Spleen (tissue), 11 donors: ENCODE measurements at regions not wholly inside any gene's neighbourhood (a gene's known extent, or its start where the extent isn't known, plus 50 kb on each side); places are given as distances from the start of the nearest gene placed in this dataset.

Experiments
- DNase-seq: peaks from one replicate; pipeline ENCODE4 v3.0.0-alpha.2; 2020
- H3K27ac ChIP-seq, 8 donors: fragments of 200-600 bp; sonication (generic) in 7 of 8; 1 replicate in 4 of 8; 2 replicates in 4 of 8; pipeline versions ENCODE4 v1.5.0 to v1.8.0; 2016 to 2021; ENCODE audit warnings: inconsistent platforms in 4 of 8, mild to moderate bottlenecking in 4 of 8, moderate library complexity in 1 of 8
- H3K27me3 ChIP-seq, 7 donors: fragments of 200-600 bp; sonication (generic) in 6 of 7; replicated peaks in 1 of 7; 1 replicate in 4 of 7; 2 replicates in 3 of 7; pipeline versions ENCODE4 v1.5.0 to v1.8.0; 2016 to 2021; ENCODE audit warnings: inconsistent platforms in 3 of 7, mild to moderate bottlenecking in 1 of 7
- H3K36me3 ChIP-seq, 6 donors: fragments of 200-600 bp; sonication (generic) in 5 of 6; 1 replicate in 4 of 6; 2 replicates in 2 of 6; pipeline versions ENCODE4 v1.5.0 to v1.8.0; 2016 to 2021; ENCODE audit warnings: inconsistent platforms in 2 of 6
- H3K4me1 ChIP-seq, 6 donors: fragments of 200-600 bp; sonication (generic) in 5 of 6; 1 replicate in 3 of 6; 2 replicates in 3 of 6; pipeline versions ENCODE4 v1.5.0 to v1.8.0; 2016 to 2021; ENCODE audit warnings: inconsistent platforms in 3 of 6
- H3K4me3 ChIP-seq, 8 donors: fragments of 200-600 bp; sonication (generic) in 7 of 8; 1 replicate in 4 of 8; 2 replicates in 4 of 8; pipeline versions ENCODE4 v1.5.0 to v1.8.0; 2016 to 2021; ENCODE audit warnings: inconsistent platforms in 4 of 8, mild to moderate bottlenecking in 4 of 8, moderate library complexity in 2 of 8
- H3K9me3 ChIP-seq, 8 donors: fragments of 200-600 bp; sonication (generic) in 7 of 8; 1 replicate in 4 of 8; 2 replicates in 4 of 8; pipeline versions ENCODE4 v1.5.0 to v1.8.0; 2016 to 2021; ENCODE audit warnings: inconsistent platforms in 4 of 8
- POLR2A ChIP-seq, 3 donors: fragments of 450-650 bp; IDR thresholded peaks; one replicate each; pipeline ENCODE4 v1.5.1; 2017; ENCODE audit warnings: antibody characterized with exemption in 3 of 3, mild to moderate bottlenecking in 1 of 3
- POLR2AphosphoS5 ChIP-seq, 3 donors: sonication (generic); formaldehyde crosslinking; IDR thresholded peaks; one replicate each; pipeline ENCODE4 v1.5.1; 2017; ENCODE audit warnings: antibody characterized with exemption in 3 of 3
- WGBS, 5 donors: extraction: QIAGEN DNeasy Blood & Tissue Kit in 3 of 5; methylation state at CpG; one replicate each; pipeline versions ENCODE4 v1.1.5 to v1.1.7; 2013 to 2018; 5-methylcytosine and 5-hydroxymethylcytosine counted together
- intact Hi-C: fragments of 100-400 bp; cut with DNase I; formaldehyde crosslinking; loops from one replicate; pipeline ENCODE4 v1.15.0; 2023; ENCODE audit warnings: low total_unique reads
- TF ChIP-seq, protein P1 (sequence below), 11 experiments: fragments of 200-600 bp in 7 of 11; fragments of 450-650 bp in 4 of 11; sonication (generic) in 4 of 11; IDR thresholded peaks in 8 of 11; conservative IDR thresholded peaks in 3 of 11; 1 replicate in 7 of 11; 2 replicates in 4 of 11; pipeline versions ENCODE4 v1.4.0 to v1.8.0; 2016 to 2021; ENCODE audit warnings: antibody characterized with exemption in 11 of 11, inconsistent platforms in 4 of 11, mild to moderate bottlenecking in 1 of 11
- donor health status: healthy with polysubstance abuse.
- donor health status: DM: no; HTN: no; CAD: no; lungs with moderate emphysema.
- donor health status: DM: no; HTN: no; CAD: no.
- donor health status: Bipolar disorder and iron deficiency.
- donor health status: healthy.
- donor health status: DM: no; HTN: no; CAD: no.
- donor health status: DM: yes; HTN: yes; CAD: no.

DNA sequence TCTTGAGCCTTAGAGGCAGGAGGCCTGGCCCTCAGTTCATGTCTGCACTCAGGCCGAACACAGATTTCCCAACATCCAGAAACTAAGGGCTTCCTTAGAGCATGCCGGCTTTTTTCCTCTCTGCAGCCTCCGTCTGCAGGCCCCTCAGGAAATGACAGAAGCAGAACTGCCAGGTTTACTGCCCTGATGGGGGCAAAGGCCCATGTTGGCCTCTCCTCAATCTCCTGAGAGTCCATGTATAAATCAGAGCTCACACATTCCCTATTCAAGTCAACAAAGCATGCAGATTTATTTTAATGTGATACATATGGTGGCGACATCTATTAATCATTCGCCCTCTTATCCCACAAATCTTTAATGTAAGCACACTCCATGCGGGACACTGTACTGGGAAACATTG is 475.6 kb upstream of the HS6ST1 start:
- WGBS, 5 donors, result 74 to 89% (median 81%) methylated on average over 6 of the region's 6 CpGs
- Histone ChIP-seq H3K27me3 (no peaks in the 10 kb centered on the region), H3K27ac (no peak overlapping the region), H3K4me3 (no peak overlapping the region), H3K36me3 (no peaks in the 10 kb centered on the region), H3K9me3 (no peaks in the 10 kb centered on the region), H3K4me1 (no peaks in the 10 kb centered on the region)
- TF ChIP-seq POLR2AphosphoS5 (IDR thresholded peaks at IDR 0.05) (no peak), POLR2A (IDR thresholded peaks at IDR 0.05) (no peak)
- TF ChIP-seq, protein P1, sequence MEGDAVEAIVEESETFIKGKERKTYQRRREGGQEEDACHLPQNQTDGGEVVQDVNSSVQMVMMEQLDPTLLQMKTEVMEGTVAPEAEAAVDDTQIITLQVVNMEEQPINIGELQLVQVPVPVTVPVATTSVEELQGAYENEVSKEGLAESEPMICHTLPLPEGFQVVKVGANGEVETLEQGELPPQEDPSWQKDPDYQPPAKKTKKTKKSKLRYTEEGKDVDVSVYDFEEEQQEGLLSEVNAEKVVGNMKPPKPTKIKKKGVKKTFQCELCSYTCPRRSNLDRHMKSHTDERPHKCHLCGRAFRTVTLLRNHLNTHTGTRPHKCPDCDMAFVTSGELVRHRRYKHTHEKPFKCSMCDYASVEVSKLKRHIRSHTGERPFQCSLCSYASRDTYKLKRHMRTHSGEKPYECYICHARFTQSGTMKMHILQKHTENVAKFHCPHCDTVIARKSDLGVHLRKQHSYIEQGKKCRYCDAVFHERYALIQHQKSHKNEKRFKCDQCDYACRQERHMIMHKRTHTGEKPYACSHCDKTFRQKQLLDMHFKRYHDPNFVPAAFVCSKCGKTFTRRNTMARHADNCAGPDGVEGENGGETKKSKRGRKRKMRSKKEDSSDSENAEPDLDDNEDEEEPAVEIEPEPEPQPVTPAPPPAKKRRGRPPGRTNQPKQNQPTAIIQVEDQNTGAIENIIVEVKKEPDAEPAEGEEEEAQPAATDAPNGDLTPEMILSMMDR (IDR thresholded peaks at IDR 0.05 in 8 of 11, conservative IDR thresholded peaks at IDR 0.05 in 3 of 11), result no peak
- no peak for DNase-seq
- intact Hi-C loops, result no loop called here

DNA sequence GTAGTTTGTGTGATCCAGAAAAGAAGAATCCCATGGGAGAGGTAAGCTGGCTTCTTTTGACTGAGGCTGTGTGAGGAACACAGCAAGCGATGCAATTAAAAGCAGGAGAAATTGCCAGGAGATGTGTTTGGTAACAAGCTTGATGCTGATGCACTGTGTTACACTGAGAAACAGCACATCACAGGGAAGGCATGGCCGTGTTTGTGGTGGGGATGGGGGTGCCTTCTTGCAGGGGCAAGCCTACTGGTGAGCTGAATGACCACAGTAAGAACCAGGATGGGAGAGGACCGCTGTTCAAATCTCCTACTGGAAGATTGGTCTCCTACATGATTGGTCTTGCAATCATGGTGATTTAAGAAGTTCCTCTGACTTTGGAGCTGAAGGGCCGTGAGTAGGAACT is 477.7 kb upstream of the HS6ST1 start:
- Histone ChIP-seq H3K9me3 (no peaks in the 10 kb centered on the region), H3K36me3 (no peaks in the 10 kb centered on the region), H3K27me3 (no peaks in the 10 kb centered on the region), H3K4me3 (no peak overlapping the region), H3K4me1 (no peaks in the 10 kb centered on the region), H3K27ac (no peak overlapping the region)
- WGBS, 5 donors, result 63 to 85% (median 72%) methylated on average over 4 of the region's 4 CpGs
- no peak for DNase-seq
- TF ChIP-seq, protein P1 (IDR thresholded peaks at IDR 0.05 in 8 of 11, conservative IDR thresholded peaks at IDR 0.05 in 3 of 11), result no peak
- TF ChIP-seq POLR2AphosphoS5 (IDR thresholded peaks at IDR 0.05) (no peak), POLR2A (IDR thresholded peaks at IDR 0.05) (no peak)
- intact Hi-C loops, result no loop called here

DNA sequence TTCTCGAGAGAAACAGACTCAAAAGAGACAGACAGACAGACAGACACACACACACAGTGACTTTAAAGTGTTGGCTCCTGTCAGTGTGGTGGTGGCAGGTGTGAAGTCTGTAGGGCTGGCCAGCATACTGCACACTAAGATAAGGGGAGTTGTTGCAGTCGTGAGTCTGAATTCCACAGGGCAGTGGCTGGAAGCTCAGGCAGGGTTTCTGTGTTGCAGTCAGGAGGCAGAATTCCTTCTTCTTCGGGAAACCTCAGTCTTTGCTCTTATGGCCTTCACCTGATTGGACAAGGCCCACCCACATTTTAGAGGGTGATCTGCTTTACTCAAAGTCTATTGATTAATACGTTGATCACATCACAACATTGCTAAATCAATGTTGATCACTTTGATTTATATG is 478.4 kb upstream of the HS6ST1 start:
- no peak for DNase-seq
- 73 to 85% (median 81%) methylated on average over 4 of the region's 4 CpGs for WGBS, 5 donors
- intact Hi-C loops, result no loop called here
- TF ChIP-seq POLR2A (IDR thresholded peaks at IDR 0.05), result no peak
- Histone ChIP-seq H3K4me3 (no peak overlapping the region), H3K36me3 (no peaks in the 10 kb centered on the region), H3K9me3 (no peaks in the 10 kb centered on the region), H3K27me3 (no peaks in the 10 kb centered on the region), H3K4me1 (no peaks in the 10 kb centered on the region), H3K27ac (no peak overlapping the region)

GRCh38 chr2:128797533-128797932 is 478.9 kb upstream of the HS6ST1 start:
- no peaks in the 10 kb centered on the region for H3K9me3 ChIP-seq
- no peak overlapping the region for H3K27ac ChIP-seq
- no peak overlapping the region for H3K4me3 ChIP-seq
- H3K4me1 ChIP-seq, result no peaks in the 10 kb centered on the region
- intact Hi-C loops, result no loop called here
- H3K36me3 ChIP-seq, result no peaks in the 10 kb centered on the region
- H3K27me3 ChIP-seq, result no peaks in the 10 kb centered on the region
- TF ChIP-seq POLR2A (IDR thresholded peaks at IDR 0.05), result no peak
- TF ChIP-seq POLR2AphosphoS5 (IDR thresholded peaks at IDR 0.05), result no peak
- TF ChIP-seq, protein P1 (IDR thresholded peaks at IDR 0.05 in 8 of 11, conservative IDR thresholded peaks at IDR 0.05 in 3 of 11), result no peak
- DNase-seq, result no peak
- WGBS, 5 donors, result 87 to 93% (median 89%) methylated on average over 7 of the region's 7 CpGs

- Histone ChIP-seq H3K36me3 (no peaks in the 10 kb centered on the region), H3K4me1 (no peaks in the 10 kb centered on the region), H3K4me3 (no peak overlapping the region), H3K27me3 (no peaks in the 10 kb centered on the region), H3K27ac (no peak overlapping the region), H3K9me3 (no peaks in the 10 kb centered on the region)
- 66 to 82% (median 77%) methylated on average over 6 of the region's 6 CpGs for WGBS, 5 donors
- intact Hi-C loops, result no loop called here
- DNase-seq, result no peak
- TF ChIP-seq, protein P1 (IDR thresholded peaks at IDR 0.05 in 8 of 11, conservative IDR thresholded peaks at IDR 0.05 in 3 of 11), result no peak
- no peak for TF ChIP-seq POLR2A (IDR thresholded peaks at IDR 0.05)
- TF ChIP-seq POLR2AphosphoS5 (IDR thresholded peaks at IDR 0.05), result no peak
Observed at GRCh38 chr2:128797937-128798336, 479.3 kb upstream of the HS6ST1 start.
